ENCODE measurements at regions not wholly inside any gene's neighbourhood (a gene's known extent, or its start where the extent isn't known, plus 50 kb on each side); places are given as distances from the start of the nearest gene placed in this dataset.
"Not testable (repeated sequence)": the region's sequence is repeated elsewhere in the genome, so short reads cannot be mapped to it uniquely, and the experiment has no call there.

GRCh38 chr4:127500242-127500641 lies 132.5 kb upstream of the INTU start:
- in situ Hi-C loops (cut with HindIII; ENCODE audit: low pct_unique_long_range_greater_than_20kb, low sequenced_read_pairs) = no loop called here
- no peak for DNase-seq (ENCODE audit: low read depth in 1 of 2, low spot score in 1 of 2)
- no peak for TF ChIP-seq JUND (IDR thresholded peaks at IDR 0.05; ENCODE audit: low read depth)

- DNase-seq (ENCODE audit: low read depth in 1 of 2, low spot score in 1 of 2) = no peak
- TF ChIP-seq JUND (IDR thresholded peaks at IDR 0.05; ENCODE audit: low read depth) = no peak
- in situ Hi-C loops (cut with HindIII; ENCODE audit: low pct_unique_long_range_greater_than_20kb, low sequenced_read_pairs) = no loop called here
These were observed 131.7 kb upstream of the INTU start for GRCh38 chr4:127501103-127501502.

DNA sequence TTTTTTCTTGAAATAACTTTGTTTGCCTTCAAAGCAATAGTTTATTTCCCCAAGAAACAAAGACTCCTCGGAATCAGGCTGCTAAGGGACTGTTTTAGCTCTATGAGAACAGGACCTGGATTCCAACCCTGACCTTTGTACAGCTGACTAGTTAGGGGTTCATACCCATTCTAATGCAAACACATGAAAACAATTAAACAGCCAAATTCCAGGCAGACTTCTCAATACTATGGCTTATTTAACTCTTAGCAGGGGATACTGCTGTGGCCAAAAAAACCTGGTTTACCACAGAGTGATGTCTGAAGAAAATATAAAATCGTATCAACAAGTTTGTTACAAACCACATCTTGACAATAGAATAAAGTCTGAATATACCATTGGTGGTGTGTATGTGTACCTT lies 129.6 kb upstream of the INTU start:
- no peak for DNase-seq (ENCODE audit: low read depth in 1 of 2, low spot score in 1 of 2)
- TF ChIP-seq JUND (IDR thresholded peaks at IDR 0.05; ENCODE audit: low read depth) = no peak
- in situ Hi-C loops (cut with HindIII; ENCODE audit: low pct_unique_long_range_greater_than_20kb, low sequenced_read_pairs) = no loop called here

GRCh38 chr4:127505203-127505602 lies 127.6 kb upstream of the INTU start:
- in situ Hi-C loops (cut with HindIII; ENCODE audit: low pct_unique_long_range_greater_than_20kb, low sequenced_read_pairs) = no loop called here
- TF ChIP-seq JUND (IDR thresholded peaks at IDR 0.05; ENCODE audit: low read depth) = no peak
- DNase-seq (ENCODE audit: low read depth in 1 of 2, low spot score in 1 of 2) = no peak

DNA sequence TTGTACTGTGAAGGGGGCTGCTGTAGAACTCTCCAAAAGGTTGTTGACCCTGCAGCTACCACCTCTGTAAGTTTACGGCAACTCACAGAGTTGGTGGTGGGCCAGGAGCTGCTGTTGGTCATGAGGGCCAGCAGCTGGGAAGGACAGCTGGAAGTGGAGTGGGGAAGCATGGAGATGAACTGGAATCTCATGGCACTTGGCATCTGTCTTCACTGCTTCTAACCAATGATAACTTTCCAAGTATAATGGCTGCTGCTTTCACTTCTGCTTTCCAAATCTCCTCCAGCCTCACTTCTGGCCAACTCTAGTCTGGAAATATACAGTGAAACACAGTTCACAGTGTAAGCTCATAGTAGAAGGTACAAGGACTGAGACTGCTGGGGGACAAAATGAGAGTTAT lies 126.5 kb upstream of the INTU start:
- no peak for DNase-seq (ENCODE audit: low read depth in 1 of 2, low spot score in 1 of 2)
- TF ChIP-seq JUND (IDR thresholded peaks at IDR 0.05; ENCODE audit: low read depth) = no peak
- in situ Hi-C loops (cut with HindIII; ENCODE audit: low pct_unique_long_range_greater_than_20kb, low sequenced_read_pairs) = no loop called here

DNA sequence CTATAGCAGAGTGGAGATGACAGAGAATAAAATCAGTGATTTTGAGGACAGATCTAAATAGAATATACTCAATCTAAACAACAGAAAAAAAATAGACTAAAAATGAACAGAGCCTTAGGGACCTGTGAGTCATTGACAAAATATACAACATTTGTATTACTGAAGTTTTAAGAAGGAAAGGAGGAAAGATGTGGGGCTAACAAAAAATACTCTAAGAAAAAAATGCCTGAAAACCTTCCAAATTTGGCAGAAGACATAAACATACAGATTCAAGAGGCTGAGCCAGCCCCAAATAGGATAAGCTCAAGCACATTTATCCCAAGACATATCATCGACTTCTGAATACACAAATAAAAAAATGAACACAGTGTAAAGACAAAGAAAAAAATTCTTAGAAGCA lies 123.6 kb upstream of the INTU start:
- no peak for DNase-seq (ENCODE audit: low read depth in 1 of 2, low spot score in 1 of 2)
- no peak for TF ChIP-seq JUND (IDR thresholded peaks at IDR 0.05; ENCODE audit: low read depth)
- in situ Hi-C loops (cut with HindIII; ENCODE audit: low pct_unique_long_range_greater_than_20kb, low sequenced_read_pairs) = no loop called here

- DNase-seq (ENCODE audit: low read depth in 1 of 2, low spot score in 1 of 2); in situ Hi-C loops (cut with HindIII; ENCODE audit: low pct_unique_long_range_greater_than_20kb, low sequenced_read_pairs): not testable (repeated sequence)
These were observed 120.1 kb upstream of the INTU start for GRCh38 chr4:127512672-127513071.

- in situ Hi-C loops (cut with HindIII; ENCODE audit: low pct_unique_long_range_greater_than_20kb, low sequenced_read_pairs); DNase-seq (ENCODE audit: low read depth in 1 of 2, low spot score in 1 of 2): not testable (repeated sequence)
These were observed 117.5 kb upstream of the INTU start for GRCh38 chr4:127515259-127515658.

GRCh38 chr4:127518046-127518445 lies 114.7 kb upstream of the INTU start:
- in situ Hi-C loops (cut with HindIII; ENCODE audit: low pct_unique_long_range_greater_than_20kb, low sequenced_read_pairs) = no loop called here
- TF ChIP-seq JUND (IDR thresholded peaks at IDR 0.05; ENCODE audit: low read depth) = no peak
- DNase-seq (ENCODE audit: low read depth in 1 of 2, low spot score in 1 of 2) = no peak

DNA sequence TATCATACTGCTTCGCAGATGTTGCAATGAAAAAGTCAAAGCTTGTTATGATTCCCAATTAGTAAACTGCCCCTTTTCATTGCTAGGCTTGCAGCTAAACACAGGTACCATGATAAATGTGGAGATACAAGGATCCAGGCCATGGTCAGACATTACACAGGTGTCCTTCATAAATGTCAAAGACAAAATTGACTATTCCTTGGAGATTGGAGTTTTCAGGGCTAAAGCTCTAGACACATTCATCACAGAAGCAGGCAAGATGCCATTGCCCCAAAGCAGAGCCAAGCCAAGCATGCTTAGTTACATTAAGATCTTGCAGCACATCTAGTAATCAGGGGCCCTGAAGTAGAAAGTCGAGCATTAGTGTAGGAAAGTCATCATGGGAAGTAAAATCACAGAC lies 111.3 kb upstream of the INTU start:
- DNase-seq (ENCODE audit: low read depth in 1 of 2, low spot score in 1 of 2) = no peak
- no peak for TF ChIP-seq JUND (IDR thresholded peaks at IDR 0.05; ENCODE audit: low read depth)
- in situ Hi-C loops (cut with HindIII; ENCODE audit: low pct_unique_long_range_greater_than_20kb, low sequenced_read_pairs) = no loop called here

DNA sequence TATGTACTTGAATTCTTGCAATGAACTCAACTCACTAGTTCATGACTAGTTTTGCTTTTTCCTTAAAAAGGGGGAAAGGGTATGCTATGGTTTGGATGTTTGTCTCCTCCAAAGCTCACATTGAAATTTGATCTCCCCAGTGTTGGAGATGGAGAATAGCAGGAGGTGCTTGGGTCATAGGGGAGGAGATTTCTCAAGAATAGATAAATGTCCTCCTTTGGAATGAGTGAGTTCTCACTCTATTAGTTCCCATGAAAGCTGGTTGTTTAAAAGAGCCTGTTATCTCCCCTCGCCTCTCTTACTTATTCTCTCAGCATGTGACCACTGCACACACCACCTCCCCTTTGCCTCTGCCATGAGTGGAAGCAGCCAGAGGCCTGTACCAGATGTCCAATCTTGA lies 109.4 kb upstream of the INTU start:
- in situ Hi-C loops (cut with HindIII; ENCODE audit: low pct_unique_long_range_greater_than_20kb, low sequenced_read_pairs) = no loop called here
- no peak for DNase-seq (ENCODE audit: low read depth in 1 of 2, low spot score in 1 of 2)
- no peak for TF ChIP-seq JUND (IDR thresholded peaks at IDR 0.05; ENCODE audit: low read depth)

- no peak for TF ChIP-seq JUND (IDR thresholded peaks at IDR 0.05; ENCODE audit: low read depth)
- in situ Hi-C loops (cut with HindIII; ENCODE audit: low pct_unique_long_range_greater_than_20kb, low sequenced_read_pairs) = no loop called here
These were observed 107.1 kb upstream of the INTU start for GRCh38 chr4:127525608-127526007.

GRCh38 chr4:127528302-127528701 lies 104.5 kb upstream of the INTU start:
- TF ChIP-seq JUND (IDR thresholded peaks at IDR 0.05; ENCODE audit: low read depth) = no peak
- in situ Hi-C loops (cut with HindIII; ENCODE audit: low pct_unique_long_range_greater_than_20kb, low sequenced_read_pairs) = no loop called here
- no peak for DNase-seq (ENCODE audit: low read depth in 1 of 2, low spot score in 1 of 2)

More at GRCh38 chr4:127525608-127526007, 107.1 kb upstream of the INTU start:
- no peak for DNase-seq (ENCODE audit: low read depth in 1 of 2, low spot score in 1 of 2)

DNA sequence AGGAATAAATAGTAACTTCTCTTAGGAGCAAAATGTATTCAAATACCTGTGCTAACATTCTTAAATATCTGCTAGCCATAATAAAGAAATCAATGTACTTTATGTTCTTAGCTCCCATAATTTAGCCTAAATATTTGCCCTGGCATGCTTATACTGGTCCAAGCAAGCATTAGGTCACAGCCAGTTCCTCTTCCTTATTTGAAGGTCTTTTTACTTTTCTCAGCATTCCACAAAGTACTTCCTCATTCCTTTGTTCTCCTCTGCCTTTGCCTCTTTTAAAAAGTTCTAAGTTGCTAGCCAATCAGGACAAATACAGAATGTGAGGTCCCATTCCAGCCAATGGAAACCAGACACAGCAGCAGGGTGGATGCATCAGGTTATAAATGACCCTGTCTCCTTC lies 102.9 kb upstream of the INTU start:
- DNase-seq (ENCODE audit: low read depth in 1 of 2, low spot score in 1 of 2); in situ Hi-C loops (cut with HindIII; ENCODE audit: low pct_unique_long_range_greater_than_20kb, low sequenced_read_pairs): not testable (repeated sequence)
